B cell (primary cell): ENCODE measurements at regions not wholly inside any gene's neighbourhood (a gene's known extent, or its start where the extent isn't known, plus 50 kb on each side); places are given as distances from the start of the nearest gene placed in this dataset.

ENCODE experiments used
- ATAC-seq: fragments of 200-7000 bp; cut with Tn5 transposase; one replicate; pipeline ENCODE4 v1.10.0; 2021; ENCODE audit warnings: low read depth, mild to moderate bottlenecking, moderate number of reproducible peaks, moderate library complexity
- CTCF ChIA-PET: fragments of 350-600 bp; sonication (Branson Sonifier 250); formaldehyde crosslinking; loops from one replicate; lab custom pipeline; 2021; ENCODE audit warnings: antibody characterized with exemption, inconsistent platforms; lab: Charles Lee
- POLR2A ChIA-PET: fragments of 350-600 bp; sonication (Branson Sonifier 250); formaldehyde crosslinking; loops from one replicate; lab custom pipeline; 2021; ENCODE audit warnings: antibody characterized with exemption; lab: Charles Lee
- DNase-seq: peaks from one replicate; pipeline ENCODE4 v3.0.0; 2013
- H2AFZ ChIP-seq: 2 replicates; pipeline ENCODE4 v1.6.1; 2012; ENCODE audit warnings: mild to moderate bottlenecking, low read depth, low read length; ENCODE audit not compliant: insufficient read depth, poor library complexity, severe bottlenecking
- H3K27ac ChIP-seq, 2 donors: 1 replicate in 1 of 2; 2 replicates in 1 of 2; pipeline ENCODE4 v1.5.1; 2012 to 2013; ENCODE audit warnings: low read length in 2 of 2, mild to moderate bottlenecking in 2 of 2, moderate library complexity in 1 of 2
- H3K27me3 ChIP-seq, 4 experiments: fragments of 200-600 bp in 1 of 4; sonication (generic) in 1 of 4; replicated peaks in 1 of 4; 1 replicate in 2 of 4; 2 replicates in 2 of 4; pipeline versions ENCODE4 v1.6.1 to v1.7.0; 2013 to 2016; ENCODE audit warnings: low read length in 3 of 4, mild to moderate bottlenecking in 2 of 4, mixed read lengths in 1 of 4, moderate library complexity in 1 of 4; ENCODE audit not compliant: insufficient read depth in 4 of 4, control insufficient read depth in 3 of 4; ENCODE audit errors: control extremely low read depth in 1 of 4
- H3K36me3 ChIP-seq, 2 experiments: replicated peaks in 1 of 2; 1 replicate in 1 of 2; 2 replicates in 1 of 2; pipeline versions ENCODE4 v1.6.1 to v1.7.1; 2013; ENCODE audit warnings: low read length in 1 of 2; ENCODE audit not compliant: insufficient read depth in 2 of 2, control insufficient read depth in 1 of 2; ENCODE audit errors: control extremely low read depth in 1 of 2, extremely low read depth in 1 of 2
- H3K4me1 ChIP-seq, 2 donors: fragments of 200-600 bp in 1 of 2; sonication (generic) in 1 of 2; 1 replicate in 1 of 2; 2 replicates in 1 of 2; pipeline versions ENCODE4 v1.5.1 to v1.6.1; 2013 to 2017; ENCODE audit warnings: low read length in 2 of 2; ENCODE audit not compliant: control insufficient read depth in 2 of 2, insufficient read depth in 2 of 2
- H3K4me2 ChIP-seq: replicated peaks from 2 replicates; pipeline ENCODE3; 2012; ENCODE audit warnings: mild to moderate bottlenecking, low read depth, low read length; ENCODE audit not compliant: poor library complexity, severe bottlenecking
- H3K4me3 ChIP-seq, 5 experiments: fragments of 200-600 bp in 1 of 5; sonication (generic) in 1 of 5; 1 replicate in 3 of 5; 2 replicates in 2 of 5; pipeline versions ENCODE4 v1.5.1 to v1.7.0; 2011 to 2016; ENCODE audit warnings: low read length in 4 of 5, mild to moderate bottlenecking in 4 of 5, low read depth in 2 of 5, control low read depth in 1 of 5, moderate library complexity in 1 of 5; ENCODE audit not compliant: insufficient read depth in 1 of 5; ENCODE audit errors: control extremely low read depth in 1 of 5, extremely low read depth in 1 of 5
- H3K79me2 ChIP-seq: fragments of 200-600 bp; sonication (generic); one replicate; pipeline ENCODE4 v1.6.0; 2016; ENCODE audit warnings: low read length; ENCODE audit not compliant: control insufficient read depth, insufficient read depth
- H3K9ac ChIP-seq: fragments of 200-600 bp; sonication (generic); 2 replicates; pipeline ENCODE4 v1.6.1; 2017; ENCODE audit warnings: mild to moderate bottlenecking, low read length, moderate library complexity
- H3K9me3 ChIP-seq, 3 donors: one replicate each; pipeline versions ENCODE4 v1.6.1 to v1.7.1; 2013; ENCODE audit warnings: low read length in 2 of 3; ENCODE audit not compliant: control insufficient read depth in 2 of 3, insufficient read depth in 1 of 3; ENCODE audit errors: control extremely low read depth in 1 of 3
- H4K20me1 ChIP-seq: 2 replicates; pipeline ENCODE4 v1.6.0; 2012; ENCODE audit warnings: mild to moderate bottlenecking, low read length; ENCODE audit not compliant: insufficient read depth, control insufficient read depth, poor library complexity, severe bottlenecking
- H3K27ac Mint-ChIP-seq: one replicate; pipeline ENCODE4 v1.8.0; 2021; ENCODE audit warnings: mixed read lengths
- H3K27me3 Mint-ChIP-seq: one replicate; pipeline ENCODE4 v1.8.0; 2021; ENCODE audit warnings: mixed read lengths
- H3K4me1 Mint-ChIP-seq: one replicate; pipeline ENCODE4 v1.8.0; 2021; ENCODE audit warnings: mixed read lengths
- H3K4me3 Mint-ChIP-seq: one replicate; pipeline ENCODE4 v1.8.0; 2021; ENCODE audit warnings: mixed read lengths
- H3K9me3 Mint-ChIP-seq: one replicate; pipeline ENCODE4 v1.8.0; 2022; ENCODE audit warnings: mixed read lengths; ENCODE audit not compliant: insufficient read depth
- EZH2 ChIP-seq: IDR thresholded peaks from 2 replicates; pipeline ENCODE4 v1.6.1; 2012; ENCODE audit warnings: borderline replicate concordance, low read depth, mild to moderate bottlenecking, moderate library complexity, low read length; ENCODE audit not compliant: insufficient read depth, poor library complexity, severe bottlenecking
- WGBS: methylation state at CpG from one replicate; pipeline ENCODE4 v1.1.5; 2013; ENCODE audit warnings: missing lambda C conversion rate; ENCODE audit not compliant: insufficient coverage; 5-methylcytosine and 5-hydroxymethylcytosine counted together
- intact Hi-C: fragments of 100-400 bp; cut with micrococcal nuclease; formaldehyde crosslinking; loops from one replicate; pipeline ENCODE4 v1.10.0; 2022
- TF ChIP-seq, protein P1 (sequence below): fragments of 200-600 bp; IDR thresholded peaks from one replicate; pipeline ENCODE4 v1.8.0; 2022; ENCODE audit warnings: antibody characterized with exemption, mild to moderate bottlenecking

DNA sequence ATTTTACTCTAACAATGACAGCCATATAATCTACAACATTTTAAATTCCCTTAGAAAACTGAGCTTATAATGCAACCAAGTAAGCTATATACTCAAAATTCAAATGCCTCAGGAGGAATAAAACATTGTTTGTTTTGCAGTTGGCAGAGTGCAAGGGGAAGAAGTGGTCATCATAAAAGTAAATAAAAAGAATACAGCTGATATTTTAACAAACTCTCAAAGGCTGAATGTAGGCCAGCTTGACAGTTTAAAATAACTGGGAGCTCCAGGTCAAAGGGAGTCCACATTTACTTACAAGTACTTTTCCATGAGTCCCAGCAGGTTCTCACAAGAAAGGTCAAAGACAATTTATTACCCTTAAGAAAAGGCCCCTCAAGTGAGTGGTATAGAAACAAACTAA lies 589.8 kb downstream of the BCKDHB start:
- no peak overlapping the region for H3K4me2 ChIP-seq
- H3K27me3 Mint-ChIP-seq = no peaks in the 10 kb centered on the region
- no peaks in the 10 kb centered on the region for H4K20me1 ChIP-seq
- H3K27ac ChIP-seq = no peak overlapping the region
- no peaks in the 10 kb centered on the region for H3K4me1 ChIP-seq
- H3K27me3 ChIP-seq = no peaks in the 10 kb centered on the region
- no peaks in the 10 kb centered on the region for H3K9me3 ChIP-seq
- POLR2A ChIA-PET = no interaction called here
- H3K4me1 Mint-ChIP-seq = no peaks in the 10 kb centered on the region
- H3K9ac ChIP-seq = no peak overlapping the region
- H3K4me3 ChIP-seq = no peak overlapping the region
- H3K9me3 Mint-ChIP-seq = peaks cover 11% of the 10 kb centered on the region
- TF ChIP-seq, protein P1, sequence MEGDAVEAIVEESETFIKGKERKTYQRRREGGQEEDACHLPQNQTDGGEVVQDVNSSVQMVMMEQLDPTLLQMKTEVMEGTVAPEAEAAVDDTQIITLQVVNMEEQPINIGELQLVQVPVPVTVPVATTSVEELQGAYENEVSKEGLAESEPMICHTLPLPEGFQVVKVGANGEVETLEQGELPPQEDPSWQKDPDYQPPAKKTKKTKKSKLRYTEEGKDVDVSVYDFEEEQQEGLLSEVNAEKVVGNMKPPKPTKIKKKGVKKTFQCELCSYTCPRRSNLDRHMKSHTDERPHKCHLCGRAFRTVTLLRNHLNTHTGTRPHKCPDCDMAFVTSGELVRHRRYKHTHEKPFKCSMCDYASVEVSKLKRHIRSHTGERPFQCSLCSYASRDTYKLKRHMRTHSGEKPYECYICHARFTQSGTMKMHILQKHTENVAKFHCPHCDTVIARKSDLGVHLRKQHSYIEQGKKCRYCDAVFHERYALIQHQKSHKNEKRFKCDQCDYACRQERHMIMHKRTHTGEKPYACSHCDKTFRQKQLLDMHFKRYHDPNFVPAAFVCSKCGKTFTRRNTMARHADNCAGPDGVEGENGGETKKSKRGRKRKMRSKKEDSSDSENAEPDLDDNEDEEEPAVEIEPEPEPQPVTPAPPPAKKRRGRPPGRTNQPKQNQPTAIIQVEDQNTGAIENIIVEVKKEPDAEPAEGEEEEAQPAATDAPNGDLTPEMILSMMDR = no peak
- no peak for TF ChIP-seq EZH2
- no peaks in the 10 kb centered on the region for H3K79me2 ChIP-seq
- H3K4me3 Mint-ChIP-seq = no peak overlapping the region
- no peak for DNase-seq
- intact Hi-C loops = no loop called here
- no peak overlapping the region for H2AFZ ChIP-seq
- CTCF ChIA-PET = no interaction called here
- no peak for ATAC-seq
- H3K27ac Mint-ChIP-seq = no peak overlapping the region
- no peaks in the 10 kb centered on the region for H3K36me3 ChIP-seq

DNA sequence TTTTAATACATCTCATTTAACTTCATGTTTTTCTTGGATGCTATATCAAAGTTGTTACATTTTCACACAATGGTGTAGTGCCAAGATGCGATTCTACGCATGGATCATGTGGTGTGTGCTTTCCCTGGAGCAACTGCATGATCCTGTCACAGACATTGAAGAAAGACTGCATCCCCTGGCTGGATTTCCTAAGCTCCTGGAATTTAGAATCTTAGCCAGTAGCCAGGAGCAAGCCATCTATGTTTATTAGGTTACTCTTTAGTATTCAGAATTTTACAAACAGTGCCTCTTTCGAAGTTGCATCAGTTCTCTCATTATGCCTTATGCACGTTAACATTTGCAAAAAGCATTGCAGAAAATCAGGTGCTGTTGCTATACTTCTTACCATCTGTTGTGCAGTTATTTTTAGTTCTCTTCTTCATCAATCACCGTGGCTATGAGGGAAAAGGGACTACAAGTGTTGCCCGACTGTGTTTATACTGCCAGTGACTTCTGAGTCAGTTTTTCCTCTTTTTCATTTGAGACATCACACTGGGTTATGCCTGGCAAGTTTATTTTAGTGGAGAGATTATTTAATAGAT lies 584.2 kb downstream of the BCKDHB start:
- ATAC-seq (no peak), DNase-seq (no peak)
- POLR2A ChIA-PET = no interaction called here
- no peak overlapping the region for H3K27ac ChIP-seq
- no peaks in the 10 kb centered on the region for H3K27me3 ChIP-seq
- Mint-ChIP-seq H3K27ac (no peak overlapping the region), H3K4me3 (no peak overlapping the region), H3K27me3 (no peaks in the 10 kb centered on the region), H3K4me1 (no peaks in the 10 kb centered on the region), H3K9me3 (peaks cover 2% of the 10 kb centered on the region)
- CTCF ChIA-PET = no interaction called here
- intact Hi-C loops = no loop called here
- no peaks in the 10 kb centered on the region for H4K20me1 ChIP-seq
- no peaks in the 10 kb centered on the region for H3K36me3 ChIP-seq
- no peaks in the 10 kb centered on the region for H3K4me1 ChIP-seq
- no peak overlapping the region for H3K9ac ChIP-seq
- H3K4me3 ChIP-seq = no peak overlapping the region
- H3K9me3 ChIP-seq = no peaks in the 10 kb centered on the region
- H2AFZ ChIP-seq = no peak overlapping the region
- H3K79me2 ChIP-seq = no peaks in the 10 kb centered on the region
- no peak for TF ChIP-seq EZH2
- TF ChIP-seq, protein P1 = no peak
- WGBS = 100% methylated on average over 2 of the region's 6 CpGs
- H3K4me2 ChIP-seq = no peak overlapping the region
